Neural cell (in vitro differentiated cells): ENCODE measurements at regions not wholly inside any gene's neighbourhood (a gene's known extent, or its start where the extent isn't known, plus 50 kb on each side); places are given as distances from the start of the nearest gene placed in this dataset.

Source experiments
- H2AFZ ChIP-seq: fragments of 200-600, 300-800 bp; sonication (generic), shearing (Covaris generic); 2 replicates; pipeline ENCODE4 v1.6.0; 2014; ENCODE audit warnings: low read depth, mild to moderate bottlenecking, antibody characterized with exemption, low read length, moderate library complexity
- H3F3A ChIP-seq: fragments of 200-600 bp; shearing (Covaris generic); 2 replicates; pipeline ENCODE4 v1.6.1; 2016; ENCODE audit warnings: mild to moderate bottlenecking, moderate library complexity, mixed read lengths, antibody characterized with exemption, low read length; ENCODE audit not compliant: insufficient read depth, poor library complexity, severe bottlenecking
- H3K27ac ChIP-seq: fragments of 200-600, 300-800 bp; sonication (generic), shearing (Covaris generic); 2 replicates; pipeline ENCODE4 v1.5.1; 2014; ENCODE audit warnings: mild to moderate bottlenecking, low read length, moderate library complexity
- H3K27me3 ChIP-seq: fragments of 300-800, 200-600 bp; sonication (generic), shearing (Covaris generic); 2 replicates; pipeline ENCODE4 v1.6.0; 2014; ENCODE audit warnings: mild to moderate bottlenecking, low read depth, low read length, moderate library complexity; ENCODE audit not compliant: insufficient read depth
- H3K36me3 ChIP-seq: fragments of 300-800, 200-600 bp; sonication (generic), shearing (Covaris generic); 2 replicates; pipeline ENCODE4 v1.5.1; 2014; ENCODE audit warnings: mild to moderate bottlenecking, antibody characterized with exemption, low read length, moderate library complexity; ENCODE audit not compliant: insufficient read depth
- H3K4me2 ChIP-seq: fragments of 300-800, 200-600 bp; sonication (generic), shearing (Covaris generic); 2 replicates; pipeline ENCODE4 v1.6.0; 2014; ENCODE audit warnings: mild to moderate bottlenecking, low read length
- H3K4me3 ChIP-seq: fragments of 300-800, 200-600 bp; sonication (generic), shearing (Covaris generic); 2 replicates; pipeline ENCODE4 v1.5.1; 2014; ENCODE audit warnings: mild to moderate bottlenecking, low read length, moderate library complexity
- H3K79me2 ChIP-seq: fragments of 200-600 bp; shearing (Covaris generic); replicated peaks from 2 replicates; pipeline ENCODE4 v1.6.0; 2014; ENCODE audit warnings: mild to moderate bottlenecking, low read length, moderate library complexity; ENCODE audit not compliant: insufficient read depth
- H3K9ac ChIP-seq: fragments of 300-800, 200-600 bp; sonication (generic), shearing (Covaris generic); 2 replicates; pipeline ENCODE4 v1.6.1; 2016; ENCODE audit warnings: mild to moderate bottlenecking, low read length, mixed read lengths
- H3K9me2 ChIP-seq: fragments of 200-600 bp; shearing (Covaris generic); 2 replicates; pipeline ENCODE4 v1.6.1; 2016; ENCODE audit warnings: mild to moderate bottlenecking, low read length, mixed read lengths; ENCODE audit not compliant: insufficient read depth
- H3K9me3 ChIP-seq: fragments of 200-600, 300-800 bp; sonication (generic), shearing (Covaris generic); 2 replicates; pipeline ENCODE4 v1.6.1; 2016; ENCODE audit warnings: mild to moderate bottlenecking, mixed run types, low read length, moderate library complexity, mixed read lengths
- H4K20me1 ChIP-seq: fragments of 200-600 bp; shearing (Covaris generic); 2 replicates; pipeline ENCODE4 v1.6.1; 2016; ENCODE audit warnings: mild to moderate bottlenecking, mixed run types; ENCODE audit not compliant: insufficient read depth
- EP300 ChIP-seq: fragments of 450-650 bp; conservative IDR thresholded peaks from 2 replicates; pipeline ENCODE4 v1.6.1; 2014; ENCODE audit warnings: antibody characterized with exemption, mild to moderate bottlenecking, moderate library complexity; ENCODE audit not compliant: poor library complexity, severe bottlenecking
- EZH2 ChIP-seq: fragments of 200-600, 300-800 bp; shearing (Covaris generic), sonication (generic); IDR thresholded peaks from 2 replicates; pipeline ENCODE4 v1.6.1; 2014; ENCODE audit warnings: antibody characterized with exemption, low read length, borderline replicate concordance, mild to moderate bottlenecking; ENCODE audit not compliant: insufficient read depth, poor library complexity, severe bottlenecking
- MXI1 ChIP-seq: fragments of 450-650 bp; conservative IDR thresholded peaks from 2 replicates; pipeline ENCODE4 v1.6.1; 2014; ENCODE audit warnings: antibody characterized with exemption, mild to moderate bottlenecking; ENCODE audit not compliant: poor library complexity, severe bottlenecking
- POLR2AphosphoS5 ChIP-seq: IDR thresholded peaks from 2 replicates; pipeline ENCODE4 v1.6.1; 2012
- RAD21 ChIP-seq: fragments of 450-650 bp; conservative IDR thresholded peaks from 2 replicates; pipeline ENCODE4 v1.6.1; 2014; ENCODE audit warnings: antibody characterized with exemption, mild to moderate bottlenecking, moderate library complexity
- REST ChIP-seq: IDR thresholded peaks from 2 replicates; pipeline ENCODE4 v1.6.1; 2012; ENCODE audit warnings: borderline replicate concordance
- SMC3 ChIP-seq: fragments of 450-650 bp; conservative IDR thresholded peaks from 2 replicates; pipeline ENCODE4 v1.6.1; 2014; ENCODE audit warnings: antibody characterized with exemption, mild to moderate bottlenecking, moderate library complexity; ENCODE audit not compliant: poor library complexity
- TAF1 ChIP-seq: IDR thresholded peaks from 2 replicates; pipeline ENCODE4 v1.6.1; 2012; ENCODE audit warnings: low read depth
- TF ChIP-seq, protein P1 (sequence below): fragments of 450-650 bp; IDR thresholded peaks from 2 replicates; pipeline ENCODE4 v1.5.1; 2014; ENCODE audit warnings: antibody characterized with exemption, mild to moderate bottlenecking, moderate library complexity; ENCODE audit not compliant: poor library complexity, severe bottlenecking

DNA sequence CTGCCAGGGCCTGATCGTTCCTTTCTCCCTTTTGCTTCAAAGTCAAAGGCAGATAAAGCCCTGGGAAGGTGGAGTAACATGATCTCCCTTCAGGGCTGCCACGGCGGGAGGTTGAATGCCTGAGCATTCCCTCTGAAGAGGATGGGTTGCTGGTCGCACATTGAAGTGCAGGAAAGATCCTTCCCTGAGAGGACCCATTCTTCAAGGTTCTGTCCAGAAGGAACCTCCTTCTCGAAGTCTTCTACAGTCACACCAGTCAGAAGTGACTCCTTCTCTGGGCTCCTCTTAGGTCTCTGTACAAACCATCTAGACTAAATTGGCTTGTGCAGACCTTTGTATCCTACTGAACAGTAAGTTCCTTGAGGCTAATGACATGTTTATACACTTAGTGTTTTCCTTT lies 192.6 kb upstream of the VGLL2 start:
- no peak overlapping the region for H2AFZ ChIP-seq

GRCh38 chr6:117074672-117075071 lies 190.7 kb upstream of the VGLL2 start:
- Histone ChIP-seq H3K79me2 (no peaks in the 10 kb centered on the region), H3K27ac (no peak overlapping the region), H3K36me3 (no peaks in the 10 kb centered on the region), H4K20me1 (no peaks in the 10 kb centered on the region), H2AFZ (no peak overlapping the region), H3K9me3 (no peaks in the 10 kb centered on the region), H3K9me2 (no peaks in the 10 kb centered on the region), H3K4me3 (no peak overlapping the region), H3F3A (no peaks in the 10 kb centered on the region), H3K27me3 (no peaks in the 10 kb centered on the region), H3K9ac (no peak overlapping the region), H3K4me2 (no peak overlapping the region)
- TF ChIP-seq, protein P1, sequence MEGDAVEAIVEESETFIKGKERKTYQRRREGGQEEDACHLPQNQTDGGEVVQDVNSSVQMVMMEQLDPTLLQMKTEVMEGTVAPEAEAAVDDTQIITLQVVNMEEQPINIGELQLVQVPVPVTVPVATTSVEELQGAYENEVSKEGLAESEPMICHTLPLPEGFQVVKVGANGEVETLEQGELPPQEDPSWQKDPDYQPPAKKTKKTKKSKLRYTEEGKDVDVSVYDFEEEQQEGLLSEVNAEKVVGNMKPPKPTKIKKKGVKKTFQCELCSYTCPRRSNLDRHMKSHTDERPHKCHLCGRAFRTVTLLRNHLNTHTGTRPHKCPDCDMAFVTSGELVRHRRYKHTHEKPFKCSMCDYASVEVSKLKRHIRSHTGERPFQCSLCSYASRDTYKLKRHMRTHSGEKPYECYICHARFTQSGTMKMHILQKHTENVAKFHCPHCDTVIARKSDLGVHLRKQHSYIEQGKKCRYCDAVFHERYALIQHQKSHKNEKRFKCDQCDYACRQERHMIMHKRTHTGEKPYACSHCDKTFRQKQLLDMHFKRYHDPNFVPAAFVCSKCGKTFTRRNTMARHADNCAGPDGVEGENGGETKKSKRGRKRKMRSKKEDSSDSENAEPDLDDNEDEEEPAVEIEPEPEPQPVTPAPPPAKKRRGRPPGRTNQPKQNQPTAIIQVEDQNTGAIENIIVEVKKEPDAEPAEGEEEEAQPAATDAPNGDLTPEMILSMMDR, result no peak
- TF ChIP-seq TAF1, result no peak
- no peak for TF ChIP-seq EZH2
- no peak for TF ChIP-seq MXI1
- TF ChIP-seq RAD21, result no peak
- no peak for TF ChIP-seq SMC3
- TF ChIP-seq REST, result no peak
- no peak for TF ChIP-seq EP300
- no peak for TF ChIP-seq POLR2AphosphoS5

More for the DNA sequence above, 192.6 kb upstream of the VGLL2 start:
- Histone ChIP-seq H3K36me3 (no peaks in the 10 kb centered on the region), H3F3A (no peaks in the 10 kb centered on the region), H3K79me2 (no peaks in the 10 kb centered on the region), H3K9me2 (no peaks in the 10 kb centered on the region), H3K4me3 (no peak overlapping the region), H3K9me3 (no peaks in the 10 kb centered on the region), H3K9ac (no peak overlapping the region), H4K20me1 (no peaks in the 10 kb centered on the region), H3K27me3 (no peaks in the 10 kb centered on the region), H3K27ac (no peak overlapping the region), H3K4me2 (no peak overlapping the region)
- no peak for TF ChIP-seq REST
- no peak for TF ChIP-seq MXI1
- no peak for TF ChIP-seq EZH2
- TF ChIP-seq SMC3, result no peak
- no peak for TF ChIP-seq RAD21
- TF ChIP-seq EP300, result no peak
- TF ChIP-seq, protein P1, result no peak
- no peak for TF ChIP-seq TAF1
- no peak for TF ChIP-seq POLR2AphosphoS5
